GM20000 (cell line): ENCODE measurements at regions not wholly inside any gene's neighbourhood (a gene's known extent, or its start where the extent isn't known, plus 50 kb on each side); places are given as distances from the start of the nearest gene placed in this dataset.

ENCODE experiments used
- DNase-seq: peaks from one replicate; pipeline ENCODE4 v3.0.0; 2012; ENCODE audit warnings: low spot score
- CTCF ChIP-seq: IDR thresholded peaks from 2 replicates; pipeline ENCODE4 v1.5.1; 2012; ENCODE audit warnings: mild to moderate bottlenecking, control low read depth; ENCODE audit errors: extremely low read depth, missing control alignments

- no peak for DNase-seq
- TF ChIP-seq CTCF: no peak
These were observed 226.5 kb upstream of the SPRED2 start for GRCh38 chr2:65658881-65659280.

- TF ChIP-seq CTCF: no peak
- DNase-seq: no peak
These were observed 225.9 kb upstream of the SPRED2 start for GRCh38 chr2:65658266-65658665.

GRCh38 chr2:65656160-65656718 is 223.8 kb upstream of the SPRED2 start:
- no peak for TF ChIP-seq CTCF
- DNase-seq: no peak

- TF ChIP-seq CTCF: no peak
- no peak for DNase-seq
These were observed 222.6 kb upstream of the SPRED2 start for GRCh38 chr2:65655000-65655399.

GRCh38 chr2:65654496-65654895 is 222.1 kb upstream of the SPRED2 start:
- no peak for TF ChIP-seq CTCF
- DNase-seq: no peak

- no peak for TF ChIP-seq CTCF
- DNase-seq: no peak
These were observed 219.7 kb upstream of the SPRED2 start for GRCh38 chr2:65652066-65652465.

GRCh38 chr2:65649811-65650589 is 217.6 kb upstream of the SPRED2 start:
- DNase-seq: no peak
- no peak for TF ChIP-seq CTCF
